ENCODE measurements at regions not wholly inside any gene's neighbourhood (a gene's known extent, or its start where the extent isn't known, plus 50 kb on each side); places are given as distances from the start of the nearest gene placed in this dataset.
"Not testable (repeated sequence)": the region's sequence is repeated elsewhere in the genome, so short reads cannot be mapped to it uniquely, and the experiment has no call there.

DNA sequence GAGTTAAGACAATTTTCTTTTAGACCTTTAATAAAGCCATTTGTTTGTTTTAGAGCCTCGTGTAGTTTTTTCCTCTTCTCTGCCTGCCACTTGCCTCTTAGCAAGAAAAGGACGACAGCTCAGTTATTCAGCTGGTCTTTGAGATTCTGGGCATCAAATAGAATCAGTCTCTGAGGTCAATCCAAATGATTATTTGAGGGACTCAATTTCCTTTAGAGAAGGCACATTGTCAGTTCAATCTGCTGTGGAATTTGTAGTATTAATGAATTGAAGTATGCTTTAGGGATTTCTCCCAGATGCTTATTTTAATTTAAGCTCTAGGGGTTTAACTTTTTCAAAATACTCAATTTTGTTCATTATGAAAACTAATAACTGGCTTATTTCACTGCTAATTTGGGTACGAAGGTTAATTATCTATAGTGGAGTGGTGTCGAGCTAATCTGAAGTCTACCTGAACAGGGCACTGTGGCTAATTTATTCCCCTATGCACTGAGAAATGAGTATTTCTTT, 841.2 kb upstream of the AUTS2 start:
- no peak for DNase-seq (ENCODE audit: low spot score)

DNA sequence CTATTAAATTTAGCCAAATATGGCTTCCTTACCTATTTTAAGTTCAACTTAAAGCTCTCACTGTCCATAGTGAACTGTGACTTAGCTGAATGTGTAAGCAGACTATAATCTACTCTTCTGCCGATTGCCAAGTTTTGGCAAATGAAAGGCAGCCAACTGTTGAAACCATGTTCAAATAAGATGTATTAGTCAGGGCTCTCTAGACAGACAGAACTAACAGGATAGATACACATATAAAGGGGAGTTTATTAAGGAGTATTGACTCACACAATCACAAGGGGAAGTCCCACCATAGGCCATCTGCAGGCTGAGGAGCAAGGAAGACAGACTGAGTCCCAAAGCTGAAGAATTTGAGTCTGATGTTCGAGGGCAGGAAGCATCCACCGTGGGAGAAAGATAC, 837.7 kb upstream of the AUTS2 start:
- no peak for DNase-seq (ENCODE audit: low spot score)

DNA sequence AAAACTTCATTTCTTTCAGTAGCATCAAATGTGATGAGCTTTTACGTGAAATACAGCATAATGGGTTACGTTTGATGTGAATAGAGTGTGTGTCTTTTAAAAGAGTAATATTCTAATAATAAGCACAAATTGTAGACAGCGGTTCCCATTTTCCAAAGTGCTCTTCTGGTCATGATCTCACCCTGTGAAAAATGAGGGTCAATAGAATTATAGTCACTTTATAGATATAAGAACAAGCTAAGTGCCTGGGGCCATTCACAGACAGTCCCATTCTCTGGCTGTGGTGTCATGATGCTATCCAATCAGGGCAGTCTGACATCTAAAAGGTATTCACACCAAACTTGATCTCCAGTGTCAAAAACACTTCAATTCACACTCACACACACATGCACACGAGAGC, 830.8 kb upstream of the AUTS2 start:
- DNase-seq (ENCODE audit: low spot score): no peak

DNA sequence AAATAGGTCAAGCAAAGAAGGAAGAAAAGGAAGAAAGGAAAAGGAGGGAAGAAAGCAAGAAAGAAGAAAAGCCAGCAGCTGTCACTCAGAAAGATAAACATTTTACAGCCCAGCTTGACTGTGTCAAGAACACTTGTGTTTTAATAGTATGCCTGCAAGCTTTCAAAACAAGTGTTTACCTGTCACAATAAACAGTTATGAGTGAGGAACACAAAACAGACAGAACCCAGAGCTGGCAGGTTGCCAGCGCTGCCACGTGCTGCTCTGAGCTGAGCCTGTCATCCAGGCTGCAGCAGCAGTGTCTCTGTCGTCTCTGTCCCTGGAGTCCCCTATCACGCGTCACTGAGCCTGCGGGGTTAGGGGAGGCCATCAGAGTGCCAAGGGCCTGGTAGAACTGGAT, 827.6 kb upstream of the AUTS2 start:
- no peak for DNase-seq (ENCODE audit: low spot score)

DNA sequence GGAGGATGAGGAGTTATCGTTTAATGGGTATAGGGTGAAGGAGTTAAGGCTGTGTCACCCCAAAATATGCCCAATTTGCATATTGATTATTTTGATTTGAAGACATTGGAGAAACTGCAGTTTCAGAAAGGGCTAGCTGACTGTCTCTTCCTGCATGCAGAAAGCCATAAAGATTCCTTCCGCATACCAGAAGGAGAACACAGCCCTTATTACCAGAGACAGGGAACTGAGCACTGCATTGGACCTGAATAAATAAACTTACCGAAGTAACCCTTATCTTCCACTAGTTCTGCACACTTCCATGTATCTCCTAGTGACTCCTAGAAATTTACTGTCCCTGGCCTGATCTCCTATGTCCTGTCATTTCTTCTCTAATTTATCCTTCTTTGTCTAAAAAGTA, 821.9 kb upstream of the AUTS2 start:
- no peak for DNase-seq (ENCODE audit: low spot score)

DNA sequence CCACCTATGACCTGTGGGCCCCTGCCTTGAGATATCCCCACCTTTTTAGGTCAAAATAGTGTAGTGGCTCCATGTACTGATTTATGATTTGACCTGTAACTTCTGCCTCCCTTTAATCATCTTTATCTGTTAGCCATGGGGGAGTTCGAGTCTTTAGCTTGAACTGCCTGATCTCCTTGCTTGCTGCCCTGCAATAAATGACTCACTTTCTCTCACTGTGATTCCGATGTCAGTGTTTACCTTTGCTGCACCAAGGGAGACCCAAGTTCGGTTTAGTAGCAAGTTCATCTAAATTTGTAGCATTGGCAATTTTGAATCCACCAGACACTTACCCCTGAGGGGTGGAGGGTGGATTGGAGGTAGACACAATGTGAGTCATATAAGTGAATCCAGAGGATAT, 814.6 kb upstream of the AUTS2 start:
- no peak for DNase-seq (ENCODE audit: low spot score)

DNA sequence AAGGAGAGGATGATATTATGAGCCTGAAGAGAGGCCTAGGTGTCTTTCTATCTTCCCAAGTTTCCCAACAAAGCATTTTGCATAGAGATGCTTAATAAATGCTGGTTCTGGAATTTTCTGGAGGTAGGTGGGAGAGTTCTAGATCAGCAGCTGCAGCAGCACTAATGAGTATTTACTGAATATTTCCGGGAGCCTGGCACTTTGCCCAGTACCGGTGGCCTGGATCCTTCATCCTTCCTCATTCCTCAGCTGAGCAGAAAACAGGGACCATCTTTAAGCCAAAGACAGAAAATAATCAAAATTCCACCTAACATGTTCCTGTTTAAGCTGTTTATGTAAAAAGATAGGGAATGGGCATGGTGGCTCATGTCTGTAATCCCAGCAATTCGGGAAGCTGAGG, 813.2 kb upstream of the AUTS2 start:
- no peak for DNase-seq (ENCODE audit: low spot score)

DNA sequence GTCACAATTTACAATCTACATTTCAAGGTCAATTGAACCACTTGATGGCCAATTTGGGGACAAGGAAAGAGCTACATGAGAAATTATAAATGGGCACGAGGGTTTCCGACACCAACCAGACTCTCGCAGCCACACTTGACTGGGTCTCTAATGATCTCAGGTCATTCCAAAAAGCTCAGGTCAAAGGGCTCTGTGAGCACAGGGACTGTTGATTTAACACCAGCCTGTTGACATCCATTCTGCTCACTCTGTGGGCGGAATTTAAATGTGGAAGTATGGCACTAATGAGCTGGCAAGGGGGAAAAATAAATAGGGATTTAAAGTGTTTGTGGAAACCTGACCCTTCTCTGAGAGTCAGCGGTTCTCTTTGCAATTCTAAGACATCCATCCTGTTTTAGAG, 810.7 kb upstream of the AUTS2 start:
- DNase-seq (ENCODE audit: low spot score): no peak

DNA sequence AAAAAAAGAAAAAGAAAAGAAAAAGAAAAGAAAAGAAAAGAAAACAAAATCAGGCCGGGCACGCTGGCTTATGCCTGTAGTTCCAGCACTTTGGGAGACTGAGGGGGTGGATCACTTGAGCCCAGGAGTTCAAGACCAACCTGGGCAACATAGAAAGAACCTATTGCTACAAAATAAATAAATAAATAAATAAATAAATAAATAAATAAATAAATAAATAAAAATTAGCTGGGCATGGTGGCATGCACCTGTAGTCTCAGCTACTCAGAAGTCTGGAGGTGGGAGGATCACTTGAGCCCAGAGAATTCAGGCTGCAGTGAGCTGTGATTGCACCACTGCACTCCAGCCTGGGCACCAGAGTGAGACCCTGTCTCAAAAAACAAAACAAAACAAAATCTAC, 809.7 kb upstream of the AUTS2 start:
- DNase-seq (ENCODE audit: low spot score): not testable (repeated sequence)

DNA sequence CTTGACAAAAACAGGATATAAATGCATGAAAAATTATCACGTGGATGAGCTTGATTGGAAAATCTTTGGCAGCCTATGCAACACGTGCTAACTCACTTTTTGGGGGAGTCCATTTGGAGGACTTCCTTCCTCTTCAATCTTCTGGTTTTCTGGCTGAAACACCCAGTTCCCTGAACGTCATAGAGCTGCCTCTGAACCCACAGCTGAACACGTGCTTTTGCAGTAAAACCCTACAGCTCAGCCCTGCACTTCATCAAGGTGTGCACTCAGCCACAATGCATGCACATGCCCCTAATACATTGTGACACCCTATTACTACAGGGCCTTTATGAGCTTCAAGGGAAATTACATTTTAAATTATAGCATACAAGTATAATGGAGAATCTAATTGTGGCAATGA, 808.7 kb upstream of the AUTS2 start:
- no peak for DNase-seq (ENCODE audit: low spot score)

DNA sequence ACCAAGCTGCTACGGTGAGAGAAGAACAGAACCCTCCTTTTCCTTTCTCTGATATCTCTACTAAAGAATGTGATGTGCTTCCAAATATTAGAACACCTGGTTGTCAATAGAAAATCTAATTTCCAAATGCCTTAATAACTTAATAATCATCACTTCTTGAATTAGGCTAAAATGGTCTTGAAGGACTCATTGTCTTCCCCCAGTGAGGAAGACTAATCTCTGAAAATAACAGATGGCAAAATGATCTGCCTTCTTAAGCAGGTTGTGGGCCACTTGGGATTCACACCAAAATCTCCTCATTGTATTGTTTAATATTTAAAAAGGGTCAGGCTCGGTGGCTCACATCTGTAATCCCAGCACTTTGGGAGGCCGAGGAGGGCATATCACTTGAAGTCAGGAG, 805.9 kb upstream of the AUTS2 start:
- no peak for DNase-seq (ENCODE audit: low spot score)

DNA sequence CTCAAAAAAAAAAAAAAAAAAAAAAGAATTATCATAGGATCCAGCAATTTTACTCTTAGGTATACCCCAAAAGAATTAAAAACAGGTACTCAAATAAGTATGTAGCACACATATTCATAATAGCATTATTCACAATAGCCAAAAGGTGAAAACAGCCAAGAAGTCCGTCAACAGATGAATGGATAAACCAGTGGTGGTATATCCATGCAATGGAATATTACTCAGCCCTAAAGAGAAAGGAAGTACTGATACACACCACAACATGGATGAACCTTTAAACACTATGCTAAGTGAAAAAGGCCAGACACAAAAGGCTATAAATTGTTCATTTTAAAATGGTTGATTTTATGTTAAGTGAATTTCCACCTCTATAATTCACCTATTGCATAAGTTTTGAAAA, 804.8 kb upstream of the AUTS2 start:
- DNase-seq (ENCODE audit: low spot score): no peak

DNA sequence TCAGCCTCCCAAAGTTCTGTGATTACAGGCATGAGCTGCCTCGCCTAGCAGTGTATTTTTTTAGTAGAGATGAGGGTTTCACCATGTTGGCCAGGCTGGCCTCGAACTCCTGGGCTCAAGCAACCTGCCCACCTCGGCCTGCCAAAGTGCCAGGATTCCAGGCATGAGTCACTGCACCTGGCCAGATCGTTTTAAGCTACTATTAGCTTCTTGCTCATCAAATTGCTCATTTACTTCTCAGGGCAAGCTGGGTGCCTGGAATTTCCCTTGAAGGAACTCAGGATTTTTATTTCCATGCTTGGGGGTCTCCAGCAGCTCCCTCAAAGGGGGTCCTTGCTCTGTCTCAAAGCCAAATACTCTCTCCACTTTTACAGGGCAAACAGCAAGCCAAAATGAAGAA, 798.0 kb upstream of the AUTS2 start:
- DNase-seq (ENCODE audit: low spot score): no peak

DNA sequence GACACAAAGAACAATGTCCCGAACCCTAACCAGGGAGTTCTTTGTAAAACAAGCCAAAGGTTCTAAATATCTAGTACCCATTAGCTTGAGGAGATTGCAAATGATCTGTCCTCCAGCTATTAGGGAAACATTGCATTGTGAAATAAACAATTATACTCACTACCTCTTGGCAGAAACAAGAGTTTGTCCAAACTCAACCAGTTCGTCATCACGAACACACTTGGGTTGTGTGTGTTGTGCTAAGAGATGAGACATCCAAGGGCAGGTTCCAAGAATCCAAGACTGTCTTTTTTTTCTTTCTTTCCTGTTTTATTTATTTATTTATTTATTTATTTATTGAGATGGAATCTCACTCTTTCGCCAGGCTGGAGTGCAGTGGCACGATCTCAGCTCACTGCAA, 793.1 kb upstream of the AUTS2 start:
- DNase-seq (ENCODE audit: low spot score): no peak

DNA sequence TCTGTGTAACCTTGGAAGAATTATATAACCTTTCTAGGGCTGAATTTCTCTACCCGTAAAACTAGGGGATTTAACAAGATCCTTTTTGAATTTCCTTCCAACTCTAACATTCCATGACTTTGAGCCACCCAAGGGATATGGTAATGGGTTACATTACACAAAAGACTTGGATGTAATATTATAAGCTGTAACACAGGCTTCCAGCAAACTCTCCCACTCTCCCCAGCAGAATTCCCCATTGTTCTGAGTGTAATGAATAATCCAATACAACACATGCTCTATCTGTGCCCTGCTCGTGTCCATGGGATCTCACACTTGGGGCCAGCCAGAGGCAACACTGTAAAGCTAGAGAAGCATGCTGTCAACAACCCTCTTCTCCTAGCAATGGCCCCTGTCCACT, 790.6 kb upstream of the AUTS2 start:
- DNase-seq (ENCODE audit: low spot score): no peak

DNA sequence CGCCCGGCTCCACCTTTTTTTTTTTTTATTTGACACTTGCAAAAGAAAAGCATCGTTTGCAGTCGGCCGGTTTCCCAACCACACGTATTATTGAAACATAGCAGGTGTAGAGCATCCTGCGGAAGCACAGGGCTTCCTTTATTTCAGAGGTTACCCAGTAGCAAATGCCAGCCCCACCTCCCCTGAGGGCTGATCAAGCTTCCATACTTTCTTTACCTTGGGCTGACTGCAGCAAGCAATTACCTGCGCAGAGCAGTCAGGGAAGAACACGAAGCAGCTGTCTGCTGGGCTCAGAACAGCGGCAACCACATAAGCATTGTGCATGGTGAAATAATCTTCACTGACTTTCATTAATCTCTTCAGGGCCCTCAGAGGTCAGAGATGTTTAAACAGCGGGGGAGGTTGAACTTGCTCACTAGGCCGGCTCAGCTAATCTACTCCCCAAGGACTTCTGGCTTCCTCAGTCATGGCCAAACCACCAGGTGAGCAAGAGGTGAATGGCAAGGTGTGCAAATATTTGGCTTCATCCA, 784.7 kb upstream of the AUTS2 start:
- no peak for DNase-seq (ENCODE audit: low spot score)

DNA sequence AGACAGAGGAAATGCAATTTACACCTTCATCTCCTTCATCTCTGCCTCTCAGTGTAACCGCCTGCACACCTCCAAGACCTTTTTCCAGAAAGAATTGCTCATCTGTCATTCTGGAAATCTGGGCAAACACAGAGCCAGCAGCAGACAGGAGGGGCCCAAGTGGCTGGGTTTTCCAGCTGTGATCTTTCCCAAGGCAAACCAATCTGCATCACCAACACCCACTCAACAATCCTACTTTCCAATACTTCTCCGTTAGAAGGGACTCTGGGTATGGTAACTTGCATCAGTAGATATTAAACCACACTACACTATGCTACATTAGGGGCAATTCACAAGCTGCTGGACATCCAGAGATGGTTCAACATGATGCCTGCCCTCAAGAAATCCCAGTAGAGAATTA, 781.8 kb upstream of the AUTS2 start:
- DNase-seq (ENCODE audit: low spot score): no peak

DNA sequence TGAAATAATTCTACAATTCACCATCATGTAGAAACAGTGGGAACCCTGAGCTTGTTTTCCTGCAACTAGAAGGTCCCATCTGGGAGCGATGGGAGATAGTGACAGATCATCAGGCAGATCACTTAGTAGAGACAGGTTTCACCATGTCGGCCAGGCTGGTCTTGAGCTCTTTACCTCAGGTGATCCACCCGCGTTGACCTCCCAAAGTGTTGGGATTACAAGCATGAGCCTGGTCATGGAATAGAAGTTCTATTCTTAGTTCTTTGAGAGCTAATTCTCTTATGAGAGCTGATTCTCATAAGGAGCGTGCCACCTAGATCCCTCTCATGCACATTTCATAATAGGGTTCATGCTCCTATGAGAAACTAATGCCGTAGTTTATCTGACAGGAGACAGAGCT, 778.0 kb upstream of the AUTS2 start:
- DNase-seq (ENCODE audit: low spot score): no peak

DNA sequence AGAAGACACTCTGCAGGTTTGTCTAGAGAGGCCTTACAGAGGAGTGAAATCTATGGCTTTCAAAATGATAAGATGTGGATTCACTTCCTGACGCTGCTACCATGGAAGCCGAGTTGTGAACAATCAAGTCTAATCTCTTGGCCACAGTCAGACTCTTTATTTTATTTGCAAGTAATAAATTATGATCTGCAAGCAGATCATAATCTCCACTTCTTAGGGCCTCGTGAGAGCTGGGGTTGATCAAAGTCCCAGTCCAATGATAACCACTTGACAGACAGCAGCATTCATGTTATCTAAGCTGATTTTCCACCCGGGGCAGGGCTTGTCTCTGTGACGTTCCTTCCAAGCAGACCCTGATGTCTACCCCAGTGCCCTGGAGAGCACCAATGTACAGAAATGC, 776.4 kb upstream of the AUTS2 start:
- no peak for DNase-seq (ENCODE audit: low spot score)

DNA sequence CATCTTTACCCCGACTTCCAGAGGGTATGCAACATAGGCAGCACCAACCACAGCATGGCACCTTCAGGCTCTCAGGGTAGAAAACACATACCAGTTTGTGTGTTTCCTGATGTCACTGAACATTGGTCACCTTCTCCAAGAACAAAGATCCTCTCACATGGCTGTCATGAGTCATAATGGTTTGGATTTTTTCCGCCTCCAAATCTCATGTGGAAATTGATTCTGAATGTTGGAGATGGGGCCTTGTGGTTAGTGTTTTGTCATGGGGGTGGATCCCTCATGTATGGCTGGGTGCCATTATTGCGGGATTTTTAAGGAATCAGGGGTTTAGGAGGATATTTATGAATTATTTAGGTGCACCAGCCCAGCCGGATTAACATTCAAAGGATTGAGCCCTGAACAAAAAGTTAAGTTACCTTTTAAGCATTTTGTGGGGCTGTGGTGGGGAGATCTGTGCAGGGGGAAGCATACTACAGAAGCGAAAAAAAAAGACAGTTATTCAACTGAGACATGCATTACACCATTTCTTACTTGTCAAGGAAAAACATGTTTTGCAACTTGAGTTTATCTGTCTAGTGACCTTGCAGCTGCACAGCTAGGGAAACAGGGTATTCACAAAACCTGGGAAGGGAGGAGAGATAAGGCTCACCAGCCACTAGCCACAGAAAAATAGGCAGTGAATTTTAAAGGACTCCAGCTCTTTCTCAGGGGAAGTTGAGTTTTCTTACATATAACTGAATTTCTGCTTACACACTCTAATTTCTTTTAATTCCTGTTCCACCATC, 774.1 kb upstream of the AUTS2 start:
- DNase-seq (ENCODE audit: low spot score): no peak

DNA sequence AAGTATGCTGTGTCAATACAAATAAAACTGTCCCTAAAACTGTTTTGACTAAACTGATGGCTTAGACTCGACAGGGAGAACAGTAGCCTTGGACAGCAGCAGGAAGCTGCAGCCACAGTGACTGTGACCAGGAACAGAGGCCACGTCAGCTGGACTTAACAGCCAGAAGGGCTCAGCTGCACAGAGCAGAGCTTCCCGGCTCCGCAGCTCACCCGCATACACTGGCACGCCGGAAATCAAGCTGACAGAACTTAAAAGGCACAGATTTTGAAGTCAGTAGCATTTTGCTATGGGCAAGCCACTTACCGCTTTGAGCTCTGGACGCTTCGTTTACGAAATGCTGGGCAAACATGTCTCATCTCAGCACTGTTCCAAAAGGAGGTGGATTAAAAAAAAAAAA, 769.7 kb upstream of the AUTS2 start:
- DNase-seq (ENCODE audit: low spot score): no peak

DNA sequence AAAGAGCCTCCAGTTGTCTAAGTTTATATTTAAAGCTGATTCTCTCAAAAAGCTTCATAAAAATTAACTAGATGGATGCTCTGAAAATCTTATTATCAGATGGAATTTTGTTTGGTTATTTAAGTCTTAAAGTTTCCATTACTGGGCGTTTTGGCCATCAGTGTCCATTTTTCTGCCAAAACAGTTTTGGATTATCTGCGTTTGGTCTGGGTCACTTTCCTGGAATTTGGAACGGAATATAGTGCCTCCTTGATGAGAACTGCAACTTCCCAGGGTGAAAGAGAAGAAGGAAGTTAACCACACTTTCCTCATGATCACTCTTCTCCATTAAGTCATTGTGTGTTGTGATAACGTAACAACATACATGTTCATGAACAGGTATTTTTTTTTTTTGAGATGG, 764.9 kb upstream of the AUTS2 start:
- no peak for DNase-seq (ENCODE audit: low spot score)

DNA sequence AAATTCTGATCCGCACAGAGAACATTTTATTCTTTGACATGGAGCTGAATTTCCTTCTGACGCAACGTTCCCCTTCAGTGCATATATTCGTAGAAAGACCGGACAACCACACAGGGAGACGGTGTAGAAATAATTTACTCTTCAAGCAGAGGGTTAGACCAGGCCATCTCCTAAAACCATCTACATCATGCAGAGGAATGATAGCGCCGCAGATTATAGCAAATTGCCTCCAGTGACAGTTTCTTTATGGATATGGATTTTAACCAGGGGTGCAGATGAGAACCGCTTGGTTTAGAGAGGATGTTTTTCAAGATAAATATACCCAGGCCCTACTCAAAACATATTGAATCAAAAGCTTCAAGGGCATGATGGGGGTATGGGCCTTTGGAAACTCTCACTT, 759.3 kb upstream of the AUTS2 start:
- no peak for DNase-seq (ENCODE audit: low spot score)

DNA sequence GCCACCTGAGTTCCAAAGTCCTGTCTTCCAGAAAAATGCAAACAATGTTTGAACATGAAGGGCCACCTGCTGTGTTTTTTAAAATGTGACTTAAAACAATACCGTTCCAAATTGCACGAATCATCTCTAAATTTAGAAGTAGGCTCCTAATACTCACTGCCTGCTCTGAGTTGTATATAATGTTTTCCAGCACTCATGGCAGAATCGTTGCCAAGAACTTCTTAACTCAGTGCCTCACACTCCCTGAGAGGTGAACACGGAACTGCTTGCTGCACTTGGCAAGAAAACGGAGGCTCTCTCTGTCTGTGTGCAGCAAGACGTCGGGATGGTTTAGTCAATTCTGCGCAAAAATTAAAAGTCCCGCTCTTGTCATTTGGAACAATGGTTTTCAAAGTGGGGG, 757.3 kb upstream of the AUTS2 start:
- DNase-seq (ENCODE audit: low spot score): no peak
